Lower lobe of right lung (tissue), 2 donors: ENCODE measurements at regions not wholly inside any gene's neighbourhood (a gene's known extent, or its start where the extent isn't known, plus 50 kb on each side); places are given as distances from the start of the nearest gene placed in this dataset.

Source experiments
- ATAC-seq, 2 donors: fragments of 200-7000 bp; cut with Tn5 transposase; one replicate each; pipeline ENCODE4 v1.9.1; 2020 to 2022; ENCODE audit warnings: mild to moderate bottlenecking in 2 of 2, moderate library complexity in 2 of 2
- DNase-seq: peaks from one replicate; pipeline ENCODE4 v3.0.0-alpha.2; 2020
- H3K27ac ChIP-seq: fragments of 200-600 bp; one replicate; pipeline ENCODE4 v1.8.0; 2022
- H3K27me3 ChIP-seq: fragments of 200-600 bp; one replicate; pipeline ENCODE4 v1.8.0; 2022; ENCODE audit warnings: low read depth
- H3K36me3 ChIP-seq: fragments of 200-600 bp; one replicate; pipeline ENCODE4 v1.8.0; 2022; ENCODE audit warnings: mild to moderate bottlenecking
- H3K4me1 ChIP-seq: fragments of 200-600 bp; one replicate; pipeline ENCODE4 v1.8.0; 2022
- H3K4me3 ChIP-seq: fragments of 200-600 bp; one replicate; pipeline ENCODE4 v1.8.0; 2022; ENCODE audit warnings: mild to moderate bottlenecking
- H3K9me3 ChIP-seq: fragments of 200-600 bp; one replicate; pipeline ENCODE4 v1.8.0; 2022
- CTCF ChIP-seq: fragments of 200-600 bp; IDR thresholded peaks from one replicate; pipeline ENCODE4 v1.8.0; 2022; ENCODE audit warnings: antibody characterized with exemption, mild to moderate bottlenecking
- intact Hi-C: fragments of 100-400 bp; cut with DNase I; formaldehyde crosslinking; loops from one replicate; pipeline ENCODE4 v1.11.0; 2022
- donor health status: DM: no; HTN: yes; CAD: no; lungs with severe emphysema.

- H3K4me3 ChIP-seq, result no peak overlapping the region
- DNase-seq, result no peak
- H3K36me3 ChIP-seq, result no peaks in the 10 kb centered on the region
- no peak for TF ChIP-seq CTCF
- no peaks in the 10 kb centered on the region for H3K27me3 ChIP-seq
- H3K9me3 ChIP-seq, result no peaks in the 10 kb centered on the region
- H3K27ac ChIP-seq, result no peak overlapping the region
- no peaks in the 10 kb centered on the region for H3K4me1 ChIP-seq
- intact Hi-C loops, result no loop called here
- no peak for ATAC-seq
Observed at GRCh38 chr5:163622799-163623198, 117.4 kb downstream of the MAT2B start.

GRCh38 chr5:163623524-163623923, 118.1 kb downstream of the MAT2B start:
- TF ChIP-seq CTCF, result no peak
- no peaks in the 10 kb centered on the region for H3K36me3 ChIP-seq
- no peak overlapping the region for H3K27ac ChIP-seq
- intact Hi-C loops, result no loop called here
- no peak for DNase-seq
- no peak overlapping the region for H3K4me3 ChIP-seq
- no peaks in the 10 kb centered on the region for H3K9me3 ChIP-seq
- no peak for ATAC-seq
- no peaks in the 10 kb centered on the region for H3K27me3 ChIP-seq
- H3K4me1 ChIP-seq, result no peaks in the 10 kb centered on the region

- no peaks in the 10 kb centered on the region for H3K27me3 ChIP-seq
- H3K4me1 ChIP-seq, result no peaks in the 10 kb centered on the region
- intact Hi-C loops, result no loop called here
- H3K4me3 ChIP-seq, result no peak overlapping the region
- no peak overlapping the region for H3K27ac ChIP-seq
- TF ChIP-seq CTCF, result no peak
- H3K36me3 ChIP-seq, result no peaks in the 10 kb centered on the region
- no peak for DNase-seq
- H3K9me3 ChIP-seq, result no peaks in the 10 kb centered on the region
- ATAC-seq, result no peak
Observed at GRCh38 chr5:163623986-163624385, 118.6 kb downstream of the MAT2B start.

GRCh38 chr5:163624431-163624830, 119.0 kb downstream of the MAT2B start:
- no peak overlapping the region for H3K27ac ChIP-seq
- no peak overlapping the region for H3K4me3 ChIP-seq
- no peak for DNase-seq
- ATAC-seq, result no peak
- no peaks in the 10 kb centered on the region for H3K27me3 ChIP-seq
- H3K9me3 ChIP-seq, result no peaks in the 10 kb centered on the region
- TF ChIP-seq CTCF, result no peak
- intact Hi-C loops, result no loop called here
- no peaks in the 10 kb centered on the region for H3K36me3 ChIP-seq
- H3K4me1 ChIP-seq, result no peaks in the 10 kb centered on the region

- Histone ChIP-seq H3K4me1 (no peaks in the 10 kb centered on the region), H3K36me3 (no peaks in the 10 kb centered on the region), H3K9me3 (no peaks in the 10 kb centered on the region), H3K4me3 (no peak overlapping the region), H3K27me3 (no peaks in the 10 kb centered on the region), H3K27ac (no peak overlapping the region)
- no peak for ATAC-seq
- no peak for TF ChIP-seq CTCF
- intact Hi-C loops, result no loop called here
- DNase-seq, result no peak
Observed at GRCh38 chr5:163626904-163627434, 121.5 kb downstream of the MAT2B start.

- intact Hi-C loops, result no loop called here
- Histone ChIP-seq H3K27me3 (no peaks in the 10 kb centered on the region), H3K4me3 (no peak overlapping the region), H3K36me3 (no peaks in the 10 kb centered on the region), H3K27ac (no peak overlapping the region), H3K4me1 (no peaks in the 10 kb centered on the region), H3K9me3 (no peaks in the 10 kb centered on the region)
- no peak for DNase-seq
- no peak for ATAC-seq
- no peak for TF ChIP-seq CTCF
Observed at GRCh38 chr5:163631856-163632255, 126.4 kb downstream of the MAT2B start.
